GM19043 (cell line): ENCODE measurements at regions not wholly inside any gene's neighbourhood (a gene's known extent, or its start where the extent isn't known, plus 50 kb on each side); places are given as distances from the start of the nearest gene placed in this dataset.
A peak's percentile ranks its signal among the peaks of the same experiment; 100 is the strongest.
"Not testable (repeated sequence)": the region's sequence is repeated elsewhere in the genome, so short reads cannot be mapped to it uniquely, and the experiment has no call there.

ENCODE experiments used
- ATAC-seq: cut with Tn5 transposase; IDR thresholded peaks from one replicate; pipeline ENCODE4 v1.9.1; 2021; ENCODE audit warnings: low read depth; ENCODE audit not compliant: unreplicated experiment

GRCh38 chr2:187207126-187207525 is 240.9 kb downstream of the CALCRL start:
- no peak for ATAC-seq

- ATAC-seq, result no peak
Measured at GRCh38 chr2:187206471-187206870, 241.6 kb downstream of the CALCRL start.

GRCh38 chr2:187206071-187206470 is 242.0 kb downstream of the CALCRL start:
- ATAC-seq, result no peak

- no peak for ATAC-seq
Measured at GRCh38 chr2:187198136-187198535, 249.9 kb downstream of the CALCRL start.

GRCh38 chr2:187194049-187194448 is 254.0 kb downstream of the CALCRL start:
- no peak for ATAC-seq

GRCh38 chr2:187188783-187189631 is 259.0 kb downstream of the CALCRL start:
- no peak for ATAC-seq

GRCh38 chr2:187187519-187187918 is 260.5 kb downstream of the CALCRL start:
- no peak for ATAC-seq

- no peak for ATAC-seq
Measured at GRCh38 chr2:187180529-187180928, 267.5 kb downstream of the CALCRL start.

- ATAC-seq, result not testable (repeated sequence)
Measured at GRCh38 chr2:187178876-187179275, 269.2 kb downstream of the CALCRL start.

- no peak for ATAC-seq
Measured at GRCh38 chr2:187177253-187177652, 270.8 kb downstream of the CALCRL start.

- ATAC-seq, result no peak
Measured at GRCh38 chr2:187174582-187174981, 273.5 kb downstream of the CALCRL start.

GRCh38 chr2:187171318-187171717 is 276.7 kb downstream of the CALCRL start:
- peak; percentile 30 for ATAC-seq

GRCh38 chr2:187169864-187170263 is 278.2 kb downstream of the CALCRL start:
- ATAC-seq, result no peak

GRCh38 chr2:187168720-187169713 is 279.0 kb downstream of the CALCRL start:
- ATAC-seq, result peak; percentile 61

- no peak for ATAC-seq
Measured at GRCh38 chr2:187167491-187167890, 280.6 kb downstream of the CALCRL start.

- ATAC-seq, result no peak
Measured at GRCh38 chr2:187165936-187166610, 282.0 kb downstream of the CALCRL start.

- no peak for ATAC-seq
Measured at GRCh38 chr2:187158452-187158851, 289.6 kb downstream of the CALCRL start.

GRCh38 chr2:187157046-187157445 is 291.0 kb downstream of the CALCRL start:
- no peak for ATAC-seq

- no peak for ATAC-seq
Measured at GRCh38 chr2:187155476-187155875, 292.6 kb downstream of the CALCRL start.

GRCh38 chr2:187150670-187151069 is 297.4 kb downstream of the CALCRL start:
- ATAC-seq, result no peak
